ENCODE measurements at regions not wholly inside any gene's neighbourhood (a gene's known extent, or its start where the extent isn't known, plus 50 kb on each side); places are given as distances from the start of the nearest gene placed in this dataset.

- no peak overlapping the region for H3K4me3 ChIP-seq (ENCODE audit: low read depth, low read length)
- no peak for DNase-seq (ENCODE audit: low read depth)
- TF ChIP-seq CTCF (IDR thresholded peaks at IDR 0.05; ENCODE audit: insufficient read depth, low read length) = no peak
Measured at GRCh38 chr4:187071946-187072600, 348.4 kb upstream of the FAT1 start.

- no peak for TF ChIP-seq CTCF (IDR thresholded peaks at IDR 0.05; ENCODE audit: insufficient read depth, low read length)
- no peak for DNase-seq (ENCODE audit: low read depth)
- no peak overlapping the region for H3K4me3 ChIP-seq (ENCODE audit: low read depth, low read length)
Measured at GRCh38 chr4:187073820-187074219, 350.2 kb upstream of the FAT1 start.

- DNase-seq (ENCODE audit: low read depth) = no peak
Measured at GRCh38 chr4:187075514-187075913, 351.9 kb upstream of the FAT1 start.

GRCh38 chr4:187077744-187078401 lies 354.2 kb upstream of the FAT1 start:
- no peak overlapping the region for H3K4me3 ChIP-seq (ENCODE audit: low read depth, low read length)
- no peak for TF ChIP-seq CTCF (IDR thresholded peaks at IDR 0.05; ENCODE audit: insufficient read depth, low read length)
- no peak for DNase-seq (ENCODE audit: low read depth)

More at GRCh38 chr4:187075514-187075913, 351.9 kb upstream of the FAT1 start:
- no peak overlapping the region for H3K4me3 ChIP-seq (ENCODE audit: low read depth, low read length)
- no peak for TF ChIP-seq CTCF (IDR thresholded peaks at IDR 0.05; ENCODE audit: insufficient read depth, low read length)

GRCh38 chr4:187084701-187085100 lies 361.0 kb upstream of the FAT1 start:
- H3K4me3 ChIP-seq (ENCODE audit: low read depth, low read length) = no peak overlapping the region
- DNase-seq (ENCODE audit: low read depth) = no peak
- no peak for TF ChIP-seq CTCF (IDR thresholded peaks at IDR 0.05; ENCODE audit: insufficient read depth, low read length)

- no peak for DNase-seq (ENCODE audit: low read depth)
- no peak overlapping the region for H3K4me3 ChIP-seq (ENCODE audit: low read depth, low read length)
- no peak for TF ChIP-seq CTCF (IDR thresholded peaks at IDR 0.05; ENCODE audit: insufficient read depth, low read length)
Measured at GRCh38 chr4:187085339-187085738, 361.7 kb upstream of the FAT1 start.
